ENCODE measurements at regions not wholly inside any gene's neighbourhood (a gene's known extent, or its start where the extent isn't known, plus 50 kb on each side); places are given as distances from the start of the nearest gene placed in this dataset.

GRCh38 chr2:180675170-180675569 lies 305.2 kb upstream of the UBE2E3 start:
- TF ChIP-seq CTCF (IDR thresholded peaks at IDR 0.05) (no peak), POLR2A (IDR thresholded peaks at IDR 0.05) (no peak)
